Glutamatergic neuron (in vitro differentiated cells): ENCODE measurements at regions not wholly inside any gene's neighbourhood (a gene's known extent, or its start where the extent isn't known, plus 50 kb on each side); places are given as distances from the start of the nearest gene placed in this dataset.

Experiments used
- DNase-seq: peaks from one replicate; pipeline ENCODE4 v3.0.0; 2022
- H3K27ac Mint-ChIP-seq: one replicate; pipeline ENCODE4 v1.8.0; 2020; ENCODE audit warnings: mild to moderate bottlenecking, mixed read lengths, inconsistent platforms; ENCODE audit not compliant: unreplicated experiment
- H3K27me3 Mint-ChIP-seq: one replicate; pipeline ENCODE4 v1.8.0; 2020; ENCODE audit warnings: mild to moderate bottlenecking, moderate library complexity, mixed read lengths, inconsistent platforms; ENCODE audit not compliant: unreplicated experiment
- H3K36me3 Mint-ChIP-seq: one replicate; pipeline ENCODE4 v1.8.0; 2020; ENCODE audit warnings: mild to moderate bottlenecking, mixed read lengths, inconsistent platforms; ENCODE audit not compliant: unreplicated experiment
- H3K4me1 Mint-ChIP-seq: one replicate; pipeline ENCODE4 v1.8.0; 2020; ENCODE audit warnings: mild to moderate bottlenecking, low read depth, mixed read lengths, inconsistent platforms; ENCODE audit not compliant: unreplicated experiment
- H3K4me3 Mint-ChIP-seq: one replicate; pipeline ENCODE4 v1.8.0; 2020; ENCODE audit warnings: mild to moderate bottlenecking, mixed read lengths, inconsistent platforms; ENCODE audit not compliant: unreplicated experiment
- H3K9me3 Mint-ChIP-seq: one replicate; pipeline ENCODE4 v1.8.0; 2020; ENCODE audit warnings: mild to moderate bottlenecking, moderate library complexity, mixed read lengths, inconsistent platforms; ENCODE audit not compliant: unreplicated experiment
- TF ChIP-seq, protein P1 (sequence below): fragments of 200-600 bp; sonication (generic); IDR thresholded peaks from one replicate; pipeline ENCODE4 v1.5.0; 2021; ENCODE audit not compliant: partially characterized antibody, unreplicated experiment

DNA sequence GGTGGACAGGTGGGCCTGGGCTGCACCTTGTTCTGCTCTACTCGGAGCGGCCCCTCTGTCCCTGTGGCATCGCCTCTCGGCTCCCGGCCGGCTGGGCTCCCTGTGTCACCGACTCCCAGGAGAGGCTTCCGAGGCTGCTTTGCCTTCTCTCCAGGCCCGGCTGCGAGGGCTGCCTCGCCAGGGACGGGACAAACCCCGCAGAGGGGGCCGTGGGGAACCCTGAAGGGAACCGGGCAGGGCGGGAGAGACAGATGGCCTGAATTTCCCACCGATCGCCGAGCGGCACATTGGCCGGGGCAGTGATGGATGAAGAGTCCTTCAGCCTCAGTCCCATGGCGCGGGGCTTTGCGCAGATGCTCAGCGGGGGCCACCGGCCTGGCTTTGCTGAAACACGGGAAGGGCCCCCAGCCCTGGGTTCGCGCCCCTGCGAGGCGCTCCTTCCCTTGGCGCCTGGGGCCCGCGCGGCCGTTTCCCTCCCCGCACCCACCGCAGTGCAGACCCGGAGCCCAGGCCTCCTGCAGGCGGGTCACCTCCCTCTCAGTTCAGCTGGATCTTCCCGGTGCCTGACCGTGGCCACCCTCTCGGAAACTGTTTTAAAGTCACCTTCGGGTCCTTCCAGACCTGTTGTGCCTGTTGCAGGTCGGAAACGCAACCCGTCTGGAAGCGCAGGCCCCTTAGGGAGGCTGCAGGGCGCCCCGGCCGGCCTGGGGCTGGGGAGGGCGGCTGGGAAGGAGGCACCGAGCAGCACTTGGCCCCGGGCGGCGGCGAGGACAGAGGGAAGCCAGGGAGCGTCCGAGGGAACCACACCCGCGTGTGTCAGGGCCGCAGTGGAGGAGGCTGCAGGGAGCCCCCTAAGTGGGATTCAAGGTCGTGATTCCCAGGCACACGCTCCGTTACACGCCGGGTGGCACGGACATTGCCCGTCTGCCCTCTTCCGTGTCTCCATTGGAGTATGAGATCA lies 341.9 kb upstream of the SALL3 start:
- Mint-ChIP-seq H3K4me1 (no peaks in the 10 kb centered on the region), H3K36me3 (no peaks in the 10 kb centered on the region), H3K27me3 (peaks cover 13% of the 10 kb centered on the region)

DNA sequence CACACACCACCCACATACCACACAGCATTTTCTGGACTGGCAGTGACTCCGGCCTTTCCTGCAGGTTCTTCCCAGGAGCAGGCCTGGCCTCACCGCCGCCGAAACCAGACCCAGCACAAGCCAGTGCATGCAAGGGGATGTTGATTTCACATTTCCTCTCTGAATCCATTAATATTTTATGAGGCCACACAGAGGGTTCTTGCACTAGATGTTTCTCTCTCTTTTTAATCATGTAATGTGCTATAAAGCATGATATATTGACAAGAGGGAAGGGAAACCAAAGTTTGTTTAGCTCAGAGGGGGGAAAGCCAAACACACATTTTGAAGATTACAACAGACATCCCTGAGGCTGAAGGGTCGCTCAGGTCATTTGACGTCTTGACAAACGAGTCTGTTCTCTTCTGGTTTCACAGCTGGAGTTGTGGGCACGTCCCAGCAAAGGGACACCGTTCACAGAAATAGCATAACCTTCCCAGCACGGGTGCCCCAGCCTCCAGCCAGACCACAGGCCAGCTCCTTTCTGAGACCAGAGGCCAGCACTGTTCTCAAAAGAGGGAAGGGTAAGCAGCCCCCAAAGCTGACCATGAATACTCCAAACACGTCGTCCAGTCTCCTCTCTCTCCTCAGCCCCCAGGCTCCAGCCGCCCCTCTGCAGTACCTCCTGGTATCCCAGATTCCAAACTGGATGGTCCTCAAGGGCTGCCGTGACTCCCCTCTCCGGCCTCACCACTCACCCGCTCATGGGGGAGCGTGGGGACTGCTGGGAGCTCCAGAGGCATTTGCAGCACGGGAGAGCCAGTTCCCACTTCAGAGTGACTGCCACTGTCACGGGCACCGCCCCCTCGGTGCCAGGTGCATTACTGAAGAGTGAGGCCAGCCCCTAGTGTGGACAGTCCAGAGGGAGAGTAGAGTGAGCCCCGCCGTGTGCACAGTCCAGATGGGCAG lies 340.3 kb upstream of the SALL3 start:
- no peaks in the 10 kb centered on the region for H3K4me1 Mint-ChIP-seq
- no peaks in the 10 kb centered on the region for H3K36me3 Mint-ChIP-seq
- no peak for DNase-seq
- no peak overlapping the region for H3K4me3 Mint-ChIP-seq
- H3K27ac Mint-ChIP-seq, result no peak overlapping the region
- H3K9me3 Mint-ChIP-seq, result peaks cover 5% of the 10 kb centered on the region
- H3K27me3 Mint-ChIP-seq, result peaks cover 13% of the 10 kb centered on the region
- TF ChIP-seq, protein P1, sequence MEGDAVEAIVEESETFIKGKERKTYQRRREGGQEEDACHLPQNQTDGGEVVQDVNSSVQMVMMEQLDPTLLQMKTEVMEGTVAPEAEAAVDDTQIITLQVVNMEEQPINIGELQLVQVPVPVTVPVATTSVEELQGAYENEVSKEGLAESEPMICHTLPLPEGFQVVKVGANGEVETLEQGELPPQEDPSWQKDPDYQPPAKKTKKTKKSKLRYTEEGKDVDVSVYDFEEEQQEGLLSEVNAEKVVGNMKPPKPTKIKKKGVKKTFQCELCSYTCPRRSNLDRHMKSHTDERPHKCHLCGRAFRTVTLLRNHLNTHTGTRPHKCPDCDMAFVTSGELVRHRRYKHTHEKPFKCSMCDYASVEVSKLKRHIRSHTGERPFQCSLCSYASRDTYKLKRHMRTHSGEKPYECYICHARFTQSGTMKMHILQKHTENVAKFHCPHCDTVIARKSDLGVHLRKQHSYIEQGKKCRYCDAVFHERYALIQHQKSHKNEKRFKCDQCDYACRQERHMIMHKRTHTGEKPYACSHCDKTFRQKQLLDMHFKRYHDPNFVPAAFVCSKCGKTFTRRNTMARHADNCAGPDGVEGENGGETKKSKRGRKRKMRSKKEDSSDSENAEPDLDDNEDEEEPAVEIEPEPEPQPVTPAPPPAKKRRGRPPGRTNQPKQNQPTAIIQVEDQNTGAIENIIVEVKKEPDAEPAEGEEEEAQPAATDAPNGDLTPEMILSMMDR, result no peak

More for the DNA sequence above, 341.9 kb upstream of the SALL3 start:
- no peak for DNase-seq
- Mint-ChIP-seq H3K9me3 (peaks cover 5% of the 10 kb centered on the region), H3K27ac (no peak overlapping the region), H3K4me3 (no peak overlapping the region)
- TF ChIP-seq, protein P1, result no peak

DNA sequence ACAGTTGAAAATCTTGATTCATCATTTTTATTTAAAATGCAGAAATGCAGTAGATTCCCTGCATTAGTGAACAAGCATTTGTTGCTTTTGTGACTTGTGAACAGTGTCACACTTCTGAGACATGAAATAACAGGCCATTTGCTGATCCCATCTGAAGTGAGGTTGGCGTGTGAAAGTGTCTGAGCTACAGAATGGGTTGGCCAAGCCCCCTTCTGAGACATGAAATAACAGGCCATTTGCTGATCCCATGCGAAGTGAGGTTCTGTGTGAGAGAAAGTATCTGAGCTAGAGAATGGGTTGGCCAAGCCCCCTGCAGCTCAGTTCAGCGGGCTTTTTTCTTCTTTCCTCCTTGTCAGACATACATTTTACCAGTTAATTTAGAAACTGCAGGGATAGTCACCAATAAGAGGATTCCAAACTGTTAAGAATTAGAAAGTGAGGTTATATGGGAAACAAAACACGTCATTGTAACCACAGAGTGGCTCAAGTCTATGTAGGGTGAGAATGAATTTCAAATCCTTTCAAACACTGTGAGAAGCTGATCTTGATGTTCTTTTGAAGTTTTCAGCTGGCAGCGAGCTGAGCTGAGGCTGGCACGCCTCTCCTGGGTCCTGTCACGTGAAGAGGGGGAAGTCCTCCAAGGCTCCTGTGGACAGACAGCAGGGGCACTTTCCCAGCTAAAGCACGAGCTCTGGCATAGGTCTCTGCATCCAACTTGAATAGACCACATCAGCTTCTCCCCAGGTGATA lies 339.2 kb upstream of the SALL3 start:
- peaks cover 13% of the 10 kb centered on the region for H3K27me3 Mint-ChIP-seq
- no peaks in the 10 kb centered on the region for H3K4me1 Mint-ChIP-seq
- no peak overlapping the region for H3K27ac Mint-ChIP-seq
- H3K4me3 Mint-ChIP-seq, result no peak overlapping the region
- peaks cover 6% of the 10 kb centered on the region for H3K9me3 Mint-ChIP-seq
- TF ChIP-seq, protein P1, result no peak
- no peaks in the 10 kb centered on the region for H3K36me3 Mint-ChIP-seq
- no peak for DNase-seq

DNA sequence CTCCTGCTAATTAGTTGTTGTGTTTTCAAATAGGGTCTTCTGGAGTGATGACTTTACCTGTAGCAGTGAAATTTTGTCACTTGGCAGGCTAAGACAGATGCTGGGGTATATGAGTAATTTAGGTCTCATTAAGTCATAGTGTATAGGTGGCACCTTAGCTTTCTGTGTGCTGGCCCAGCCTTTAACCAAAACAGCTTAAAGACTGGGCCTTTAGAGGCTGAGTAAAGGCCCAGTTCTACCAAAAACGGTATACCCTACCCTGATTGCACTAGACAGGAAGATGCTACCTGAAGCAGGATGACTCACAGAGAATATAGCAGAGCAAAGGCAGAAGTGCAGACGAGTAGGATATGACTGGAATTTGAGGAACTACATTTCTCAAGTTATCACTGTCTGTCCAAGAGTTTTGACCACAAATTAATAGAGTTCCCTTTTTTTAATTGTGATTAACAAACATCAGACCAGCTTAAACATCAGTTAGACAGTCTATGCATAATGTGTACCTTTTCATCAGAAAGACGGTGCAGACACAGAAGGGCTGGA lies 337.9 kb upstream of the SALL3 start:
- TF ChIP-seq, protein P1, result no peak
- Mint-ChIP-seq H3K4me3 (no peak overlapping the region), H3K27ac (no peak overlapping the region), H3K9me3 (peaks cover 1% of the 10 kb centered on the region), H3K36me3 (no peaks in the 10 kb centered on the region), H3K27me3 (peaks cover 4% of the 10 kb centered on the region), H3K4me1 (no peaks in the 10 kb centered on the region)
- no peak for DNase-seq
